Prostate gland (tissue), 2 donors: ENCODE measurements at regions not wholly inside any gene's neighbourhood (a gene's known extent, or its start where the extent isn't known, plus 50 kb on each side); places are given as distances from the start of the nearest gene placed in this dataset.

ENCODE experiments used
- DNase-seq: peaks from one replicate; pipeline ENCODE4 v3.0.0-alpha.2; 2019; ENCODE audit warnings: low spot score
- H3K27ac ChIP-seq, 2 donors: fragments of 200-600 bp; sonication (generic); 2 replicates each; pipeline ENCODE4 v1.5.1; 2017 to 2019
- H3K27me3 ChIP-seq: fragments of 200-600 bp; sonication (generic); replicated peaks from 2 replicates; pipeline ENCODE4 v1.5.1; 2019; ENCODE audit not compliant: insufficient read depth
- H3K36me3 ChIP-seq, 2 donors: fragments of 200-600 bp; sonication (generic); 1 replicate in 1 of 2; 2 replicates in 1 of 2; pipeline versions ENCODE4 v1.5.1 to v1.8.1; 2017 to 2019
- H3K4me1 ChIP-seq: fragments of 200-600 bp; sonication (generic); replicated peaks from 2 replicates; pipeline ENCODE4 v1.5.1; 2019
- H3K4me3 ChIP-seq, 2 donors: fragments of 200-600 bp; sonication (generic); 2 replicates each; pipeline ENCODE4 v1.5.1; 2017 to 2019
- H3K9me3 ChIP-seq: fragments of 200-600 bp; sonication (generic); 2 replicates; pipeline ENCODE4 v1.5.1; 2017
- POLR2A ChIP-seq: fragments of 450-650 bp; IDR thresholded peaks from one replicate; pipeline ENCODE4 v1.6.1; 2016; ENCODE audit warnings: antibody characterized with exemption, mild to moderate bottlenecking
- POLR2AphosphoS5 ChIP-seq: sonication (generic); formaldehyde crosslinking; IDR thresholded peaks from one replicate; pipeline ENCODE4 v1.6.1; 2017; ENCODE audit warnings: antibody characterized with exemption
- WGBS: methylation state at CpG from one replicate; pipeline ENCODE4 v1.1.5; 2018; 5-methylcytosine and 5-hydroxymethylcytosine counted together
- intact Hi-C: fragments of 100-400 bp; cut with DNase I; formaldehyde crosslinking; loops from one replicate; pipeline ENCODE4 v1.14.2; 2022
- TF ChIP-seq, protein P1 (sequence below), 4 experiments: fragments of 200-600 bp in 2 of 4; fragments of 450-650 bp in 2 of 4; sonication (generic) in 2 of 4; IDR thresholded peaks; 1 replicate in 3 of 4; 2 replicates in 1 of 4; pipeline ENCODE4 v1.5.1; 2016 to 2019; ENCODE audit warnings: antibody characterized with exemption in 4 of 4, mild to moderate bottlenecking in 2 of 4, moderate library complexity in 2 of 4

- TF ChIP-seq POLR2AphosphoS5 (no peak), POLR2A (no peak)
- DNase-seq = no peak
- Histone ChIP-seq H3K36me3 (no peaks in the 10 kb centered on the region), H3K27me3 (no peaks in the 10 kb centered on the region), H3K4me1 (no peaks in the 10 kb centered on the region), H3K4me3 (no peak overlapping the region), H3K9me3 (no peaks in the 10 kb centered on the region), H3K27ac (no peak overlapping the region)
- 97% methylated on average over 8 of the region's 8 CpGs for WGBS
- intact Hi-C loops = no loop called here
These were observed 382.2 kb upstream of the KLF6 start for GRCh38 chr10:4167216-4167615.

GRCh38 chr10:4162571-4163286, 377.7 kb upstream of the KLF6 start:
- H3K4me1 ChIP-seq = no peaks in the 10 kb centered on the region
- no peaks in the 10 kb centered on the region for H3K27me3 ChIP-seq
- H3K36me3 ChIP-seq = no peaks in the 10 kb centered on the region
- intact Hi-C loops = no loop called here
- TF ChIP-seq POLR2AphosphoS5 = no peak
- no peak for TF ChIP-seq POLR2A
- TF ChIP-seq, protein P1, sequence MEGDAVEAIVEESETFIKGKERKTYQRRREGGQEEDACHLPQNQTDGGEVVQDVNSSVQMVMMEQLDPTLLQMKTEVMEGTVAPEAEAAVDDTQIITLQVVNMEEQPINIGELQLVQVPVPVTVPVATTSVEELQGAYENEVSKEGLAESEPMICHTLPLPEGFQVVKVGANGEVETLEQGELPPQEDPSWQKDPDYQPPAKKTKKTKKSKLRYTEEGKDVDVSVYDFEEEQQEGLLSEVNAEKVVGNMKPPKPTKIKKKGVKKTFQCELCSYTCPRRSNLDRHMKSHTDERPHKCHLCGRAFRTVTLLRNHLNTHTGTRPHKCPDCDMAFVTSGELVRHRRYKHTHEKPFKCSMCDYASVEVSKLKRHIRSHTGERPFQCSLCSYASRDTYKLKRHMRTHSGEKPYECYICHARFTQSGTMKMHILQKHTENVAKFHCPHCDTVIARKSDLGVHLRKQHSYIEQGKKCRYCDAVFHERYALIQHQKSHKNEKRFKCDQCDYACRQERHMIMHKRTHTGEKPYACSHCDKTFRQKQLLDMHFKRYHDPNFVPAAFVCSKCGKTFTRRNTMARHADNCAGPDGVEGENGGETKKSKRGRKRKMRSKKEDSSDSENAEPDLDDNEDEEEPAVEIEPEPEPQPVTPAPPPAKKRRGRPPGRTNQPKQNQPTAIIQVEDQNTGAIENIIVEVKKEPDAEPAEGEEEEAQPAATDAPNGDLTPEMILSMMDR (IDR thresholded peaks at IDR 0.05) = no peak
- no peaks in the 10 kb centered on the region for H3K9me3 ChIP-seq
- H3K27ac ChIP-seq = no peak overlapping the region
- no peak overlapping the region for H3K4me3 ChIP-seq
- 86% methylated on average over 7 of the region's 7 CpGs for WGBS
- no peak for DNase-seq

GRCh38 chr10:4159173-4159572, 374.2 kb upstream of the KLF6 start:
- no peaks in the 10 kb centered on the region for H3K4me1 ChIP-seq
- WGBS = 91% methylated on average over 6 of the region's 6 CpGs

GRCh38 chr10:4154191-4154715, 369.2 kb upstream of the KLF6 start:
- Histone ChIP-seq H3K27me3 (no peaks in the 10 kb centered on the region), H3K27ac (no peak overlapping the region), H3K36me3 (no peaks in the 10 kb centered on the region), H3K9me3 (no peaks in the 10 kb centered on the region), H3K4me3 (no peak overlapping the region), H3K4me1 (no peaks in the 10 kb centered on the region)
- no peak for TF ChIP-seq POLR2AphosphoS5
- TF ChIP-seq, protein P1 (IDR thresholded peaks at IDR 0.05) = no peak
- no peak for TF ChIP-seq POLR2A
- 71% methylated on average over 4 of the region's 4 CpGs for WGBS
- no peak for DNase-seq
- intact Hi-C loops = no loop called here

More at GRCh38 chr10:4159173-4159572, 374.2 kb upstream of the KLF6 start:
- Histone ChIP-seq H3K4me3 (no peak overlapping the region), H3K9me3 (no peaks in the 10 kb centered on the region), H3K27me3 (no peaks in the 10 kb centered on the region), H3K36me3 (no peaks in the 10 kb centered on the region), H3K27ac (no peak overlapping the region)
- TF ChIP-seq, protein P1 (IDR thresholded peaks at IDR 0.05) = no peak
- TF ChIP-seq POLR2A = no peak
- no peak for TF ChIP-seq POLR2AphosphoS5
- DNase-seq = no peak
- intact Hi-C loops = no loop called here

GRCh38 chr10:4151466-4151865, 366.5 kb upstream of the KLF6 start:
- H3K27me3 ChIP-seq = no peaks in the 10 kb centered on the region
- WGBS = 71% methylated on average over 16 of the region's 16 CpGs
- intact Hi-C loops = no loop called here
- no peaks in the 10 kb centered on the region for H3K9me3 ChIP-seq
- DNase-seq = no peak
- TF ChIP-seq POLR2AphosphoS5 (no peak), POLR2A (no peak)
- TF ChIP-seq, protein P1 (IDR thresholded peaks at IDR 0.05) = no peak
- H3K36me3 ChIP-seq = no peaks in the 10 kb centered on the region
- no peaks in the 10 kb centered on the region for H3K4me1 ChIP-seq
- no peak overlapping the region for H3K4me3 ChIP-seq
- no peak overlapping the region for H3K27ac ChIP-seq
